ENCODE measurements at regions not wholly inside any gene's neighbourhood (a gene's known extent, or its start where the extent isn't known, plus 50 kb on each side); places are given as distances from the start of the nearest gene placed in this dataset.

GRCh38 chr13:78036841-78037240, 118.2 kb upstream of the EDNRB start:
- TF ChIP-seq POLR2AphosphoS5 (IDR thresholded peaks at IDR 0.05; ENCODE audit: borderline replicate concordance, low read depth, low read length): no peak
- no peak for TF ChIP-seq EZH2 (IDR thresholded peaks at IDR 0.05)
